Thyroid gland (tissue), 4 donors: ENCODE measurements at regions not wholly inside any gene's neighbourhood (a gene's known extent, or its start where the extent isn't known, plus 50 kb on each side); places are given as distances from the start of the nearest gene placed in this dataset.

ENCODE experiments used
- POLR2A ChIP-seq, 2 donors: fragments of 450-650 bp; IDR thresholded peaks; one replicate each; pipeline ENCODE4 v1.6.1; 2017; ENCODE audit warnings: antibody characterized with exemption in 2 of 2, mild to moderate bottlenecking in 2 of 2, moderate library complexity in 1 of 2
- TF ChIP-seq, protein P1 (sequence below), 6 experiments: fragments of 200-600 bp in 3 of 6; fragments of 450-650 bp in 3 of 6; sonication (generic) in 3 of 6; IDR thresholded peaks; one replicate each; pipeline ENCODE4 v1.5.1; 2016 to 2019; ENCODE audit warnings: antibody characterized with exemption in 6 of 6, mild to moderate bottlenecking in 2 of 6, inconsistent platforms in 1 of 6, moderate library complexity in 1 of 6

DNA sequence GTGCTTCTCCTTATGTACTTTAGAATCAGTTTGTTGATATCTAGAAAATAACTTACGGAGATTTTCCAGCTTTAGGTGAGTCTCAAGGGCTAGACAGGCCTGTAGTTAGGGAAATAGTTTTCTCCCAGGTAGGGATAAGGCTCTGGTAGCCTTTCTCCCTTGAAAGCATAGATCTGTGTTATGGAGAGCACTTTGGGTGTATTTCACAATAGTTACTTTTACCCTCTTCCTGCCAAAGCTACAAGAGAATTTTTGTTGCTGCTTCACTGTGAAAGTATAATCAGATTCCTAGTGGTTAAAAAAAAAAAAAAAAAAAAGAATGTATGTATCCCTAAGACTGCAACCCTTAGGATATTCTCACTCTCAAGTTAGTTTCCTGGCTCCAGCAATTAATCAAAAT, 267.5 kb downstream of the PIK3C3 start:
- TF ChIP-seq, protein P1, sequence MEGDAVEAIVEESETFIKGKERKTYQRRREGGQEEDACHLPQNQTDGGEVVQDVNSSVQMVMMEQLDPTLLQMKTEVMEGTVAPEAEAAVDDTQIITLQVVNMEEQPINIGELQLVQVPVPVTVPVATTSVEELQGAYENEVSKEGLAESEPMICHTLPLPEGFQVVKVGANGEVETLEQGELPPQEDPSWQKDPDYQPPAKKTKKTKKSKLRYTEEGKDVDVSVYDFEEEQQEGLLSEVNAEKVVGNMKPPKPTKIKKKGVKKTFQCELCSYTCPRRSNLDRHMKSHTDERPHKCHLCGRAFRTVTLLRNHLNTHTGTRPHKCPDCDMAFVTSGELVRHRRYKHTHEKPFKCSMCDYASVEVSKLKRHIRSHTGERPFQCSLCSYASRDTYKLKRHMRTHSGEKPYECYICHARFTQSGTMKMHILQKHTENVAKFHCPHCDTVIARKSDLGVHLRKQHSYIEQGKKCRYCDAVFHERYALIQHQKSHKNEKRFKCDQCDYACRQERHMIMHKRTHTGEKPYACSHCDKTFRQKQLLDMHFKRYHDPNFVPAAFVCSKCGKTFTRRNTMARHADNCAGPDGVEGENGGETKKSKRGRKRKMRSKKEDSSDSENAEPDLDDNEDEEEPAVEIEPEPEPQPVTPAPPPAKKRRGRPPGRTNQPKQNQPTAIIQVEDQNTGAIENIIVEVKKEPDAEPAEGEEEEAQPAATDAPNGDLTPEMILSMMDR (IDR thresholded peaks at IDR 0.05): no peak
- TF ChIP-seq POLR2A (IDR thresholded peaks at IDR 0.05): no peak
